Embryonic facial prominence (tissue), 1 donor: ENCODE measurements at regions not wholly inside any gene's neighbourhood (a gene's known extent, or its start where the extent isn't known, plus 50 kb on each side); places are given as distances from the start of the nearest gene placed in this dataset.
"Not testable (repeated sequence)": the region's sequence is repeated elsewhere in the genome, so short reads cannot be mapped to it uniquely, and the experiment has no call there.

ENCODE experiments used
- DNase-seq: peaks from one replicate; pipeline ENCODE4 v3.0.0-alpha.2; 2016; ENCODE audit errors: extremely low spot score

- DNase-seq: no peak
These were observed 109.6 kb upstream of the SP4 start for GRCh38 chr7:21317966-21318915.

GRCh38 chr7:21318916-21319270 is 109.0 kb upstream of the SP4 start:
- DNase-seq: no peak

GRCh38 chr7:21326241-21326640 is 101.6 kb upstream of the SP4 start:
- no peak for DNase-seq

GRCh38 chr7:21326921-21327320 is 101.0 kb upstream of the SP4 start:
- DNase-seq: no peak

GRCh38 chr7:21327422-21328409 is 100.2 kb upstream of the SP4 start:
- no peak for DNase-seq

GRCh38 chr7:21330462-21331178 is 97.3 kb upstream of the SP4 start:
- no peak for DNase-seq

- DNase-seq: no peak
These were observed 93.0 kb upstream of the SP4 start for GRCh38 chr7:21334906-21335305.

GRCh38 chr7:21336743-21337142 is 91.1 kb upstream of the SP4 start:
- DNase-seq: no peak

GRCh38 chr7:21338728-21339164 is 89.1 kb upstream of the SP4 start:
- no peak for DNase-seq

- not testable (repeated sequence) for DNase-seq
These were observed 83.0 kb upstream of the SP4 start for GRCh38 chr7:21344900-21345299.

- DNase-seq: no peak
These were observed 82.5 kb upstream of the SP4 start for GRCh38 chr7:21345361-21345760.

GRCh38 chr7:21346297-21346696 is 81.6 kb upstream of the SP4 start:
- DNase-seq: no peak

- DNase-seq: no peak
These were observed 75.1 kb upstream of the SP4 start for GRCh38 chr7:21352540-21353387.

- DNase-seq: no peak
These were observed 74.5 kb upstream of the SP4 start for GRCh38 chr7:21353388-21353780.

- no peak for DNase-seq
These were observed 73.6 kb upstream of the SP4 start for GRCh38 chr7:21354284-21354683.

- DNase-seq: no peak
These were observed 72.4 kb upstream of the SP4 start for GRCh38 chr7:21355406-21355874.

GRCh38 chr7:21356616-21357015 is 71.3 kb upstream of the SP4 start:
- DNase-seq: no peak

- no peak for DNase-seq
These were observed 70.5 kb upstream of the SP4 start for GRCh38 chr7:21357151-21358097.

GRCh38 chr7:21358648-21359047 is 69.2 kb upstream of the SP4 start:
- no peak for DNase-seq

- no peak for DNase-seq
These were observed 68.7 kb upstream of the SP4 start for GRCh38 chr7:21359163-21359562.
